Ammon's horn (tissue), 1 donor: ENCODE measurements at regions not wholly inside any gene's neighbourhood (a gene's known extent, or its start where the extent isn't known, plus 50 kb on each side); places are given as distances from the start of the nearest gene placed in this dataset.
"Not testable (repeated sequence)": the region's sequence is repeated elsewhere in the genome, so short reads cannot be mapped to it uniquely, and the experiment has no call there.

ENCODE experiments used
- DNase-seq: peaks from one replicate; pipeline ENCODE4 v3.0.0-alpha.2; 2016; ENCODE audit warnings: low spot score

- no peak for DNase-seq
Observed at GRCh38 chr12:131390412-131391334, 320.2 kb upstream of the SFSWAP start.

GRCh38 chr12:131391399-131391798 is 319.5 kb upstream of the SFSWAP start:
- no peak for DNase-seq

- DNase-seq: not testable (repeated sequence)
Observed at GRCh38 chr12:131394752-131395151, 316.1 kb upstream of the SFSWAP start.

GRCh38 chr12:131395209-131395684 is 315.6 kb upstream of the SFSWAP start:
- not testable (repeated sequence) for DNase-seq

GRCh38 chr12:131395971-131396573 is 314.8 kb upstream of the SFSWAP start:
- no peak for DNase-seq

- DNase-seq: no peak
Observed at GRCh38 chr12:131397493-131398181, 313.3 kb upstream of the SFSWAP start.

- DNase-seq: no peak
Observed at GRCh38 chr12:131399000-131399399, 311.9 kb upstream of the SFSWAP start.

- not testable (repeated sequence) for DNase-seq
Observed at GRCh38 chr12:131400668-131401294, 310.1 kb upstream of the SFSWAP start.

- not testable (repeated sequence) for DNase-seq
Observed at GRCh38 chr12:131401907-131402633, 308.8 kb upstream of the SFSWAP start.

GRCh38 chr12:131402781-131403396 is 308.0 kb upstream of the SFSWAP start:
- DNase-seq: no peak

- no peak for DNase-seq
Observed at GRCh38 chr12:131403676-131404075, 307.2 kb upstream of the SFSWAP start.

GRCh38 chr12:131404705-131405104 is 306.2 kb upstream of the SFSWAP start:
- no peak for DNase-seq

GRCh38 chr12:131407221-131408035 is 303.5 kb upstream of the SFSWAP start:
- DNase-seq: no peak

GRCh38 chr12:131408036-131408365 is 302.9 kb upstream of the SFSWAP start:
- DNase-seq: no peak

- DNase-seq: no peak
Observed at GRCh38 chr12:131408484-131408883, 302.4 kb upstream of the SFSWAP start.

- no peak for DNase-seq
Observed at GRCh38 chr12:131409211-131409610, 301.7 kb upstream of the SFSWAP start.

- not testable (repeated sequence) for DNase-seq
Observed at GRCh38 chr12:131411827-131412226, 299.1 kb upstream of the SFSWAP start.

GRCh38 chr12:131413006-131413405 is 297.9 kb upstream of the SFSWAP start:
- DNase-seq: no peak

- no peak for DNase-seq
Observed at GRCh38 chr12:131413471-131413870, 297.4 kb upstream of the SFSWAP start.
